GM18517 (cell line): ENCODE measurements at regions not wholly inside any gene's neighbourhood (a gene's known extent, or its start where the extent isn't known, plus 50 kb on each side); places are given as distances from the start of the nearest gene placed in this dataset.
"Not testable (repeated sequence)": the region's sequence is repeated elsewhere in the genome, so short reads cannot be mapped to it uniquely, and the experiment has no call there.

Experiments used
- ATAC-seq: cut with Tn5 transposase; IDR thresholded peaks from one replicate; pipeline ENCODE4 v1.9.1; 2021; ENCODE audit warnings: mild to moderate bottlenecking, moderate library complexity; ENCODE audit not compliant: unreplicated experiment

DNA sequence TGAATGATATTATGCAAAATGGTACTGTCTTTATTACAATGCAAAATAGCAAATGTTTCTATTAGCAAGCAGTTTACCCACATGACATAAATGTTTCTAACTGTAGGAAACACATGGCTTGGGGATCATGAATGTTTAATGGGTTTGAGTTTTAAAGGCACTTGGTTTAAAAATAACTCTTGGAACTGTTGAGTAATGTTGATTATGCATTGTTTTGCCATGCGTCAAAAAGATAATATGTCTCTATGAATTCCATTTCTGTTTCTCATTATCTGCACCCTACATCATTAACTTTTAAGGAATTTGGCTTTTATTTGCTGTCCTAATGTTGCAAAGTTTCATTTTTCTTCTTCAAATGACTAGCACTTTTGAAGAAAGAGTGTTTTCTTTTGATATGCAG lies 1355.5 kb downstream of the SUCLG1 start:
- ATAC-seq: no peak

DNA sequence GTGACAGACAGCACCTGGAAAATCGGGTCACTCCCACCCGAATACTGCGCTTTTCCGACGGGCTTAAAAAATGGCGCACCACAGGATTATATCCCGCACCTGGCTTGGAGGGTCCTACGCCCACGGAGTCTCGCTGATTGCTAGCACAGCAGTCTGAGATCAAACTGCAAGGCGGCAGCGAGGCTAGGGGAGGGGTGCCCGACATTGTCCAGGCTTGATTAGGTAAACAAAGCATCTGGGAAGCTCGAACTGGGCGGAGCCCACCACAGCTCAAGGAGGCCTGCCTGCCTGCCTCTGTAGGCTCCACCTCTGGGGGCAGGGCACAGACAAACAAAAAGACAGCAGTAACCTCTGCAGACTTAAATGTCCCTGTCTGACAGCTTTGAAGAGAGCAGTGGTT lies 1370.0 kb downstream of the SUCLG1 start:
- not testable (repeated sequence) for ATAC-seq

DNA sequence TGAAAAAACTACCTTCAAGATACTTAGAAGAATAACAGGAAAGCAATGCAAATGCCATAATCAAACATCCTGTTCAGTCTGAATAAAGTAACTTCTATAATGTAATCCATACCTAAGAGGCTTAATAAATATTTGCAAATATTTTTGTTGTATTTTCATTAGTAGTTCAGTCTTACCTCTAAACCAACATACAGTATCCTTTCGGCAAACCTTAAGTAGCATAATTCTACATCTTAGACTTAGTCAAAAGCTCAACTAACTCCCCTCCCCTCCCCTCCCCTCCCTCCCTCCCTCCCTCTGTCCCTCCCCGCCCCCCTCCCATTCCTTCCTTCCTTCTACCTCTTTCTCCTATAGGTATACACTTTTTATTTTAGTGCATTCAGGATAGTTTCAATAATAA lies 1373.2 kb downstream of the SUCLG1 start:
- ATAC-seq: no peak

DNA sequence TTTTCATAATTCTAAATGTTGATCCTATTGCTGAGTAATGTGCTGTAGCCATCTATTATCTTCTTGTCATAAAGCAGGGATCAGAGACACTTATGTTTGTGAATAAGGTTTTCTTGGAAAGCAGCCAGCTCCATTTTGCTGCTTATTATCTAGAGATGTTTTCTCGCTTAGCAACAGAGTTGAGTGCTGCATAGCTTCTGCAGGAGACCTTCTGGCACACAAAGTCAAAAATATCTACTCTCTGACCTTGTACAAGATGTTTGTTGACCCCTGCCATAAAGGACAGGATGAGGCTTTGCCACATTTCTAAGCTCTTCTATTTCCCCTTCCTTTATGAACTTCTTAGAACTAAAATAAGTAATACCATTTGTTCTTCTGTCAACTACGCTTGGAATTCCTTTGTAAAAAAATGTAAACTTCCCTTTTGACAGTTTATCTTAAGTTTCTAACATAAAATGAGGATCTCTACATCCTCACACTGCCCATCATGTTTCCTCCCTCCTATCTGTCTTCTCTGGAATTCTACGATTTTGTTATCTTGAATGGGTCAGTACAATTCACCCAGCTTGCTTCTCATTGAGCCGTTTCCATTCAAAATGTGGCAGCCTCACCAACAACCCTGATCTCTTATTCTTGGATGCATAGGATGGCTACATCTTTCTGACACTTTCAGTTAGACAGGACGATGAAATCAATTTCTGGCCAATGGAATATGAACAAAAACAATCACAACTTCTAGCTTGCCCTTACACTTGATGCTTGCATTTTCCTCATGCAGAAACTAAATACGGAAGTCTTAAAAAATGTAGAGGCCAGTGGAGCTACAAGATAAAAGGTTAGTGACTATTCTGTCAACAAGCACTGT lies 1377.0 kb downstream of the SUCLG1 start:
- no peak for ATAC-seq

DNA sequence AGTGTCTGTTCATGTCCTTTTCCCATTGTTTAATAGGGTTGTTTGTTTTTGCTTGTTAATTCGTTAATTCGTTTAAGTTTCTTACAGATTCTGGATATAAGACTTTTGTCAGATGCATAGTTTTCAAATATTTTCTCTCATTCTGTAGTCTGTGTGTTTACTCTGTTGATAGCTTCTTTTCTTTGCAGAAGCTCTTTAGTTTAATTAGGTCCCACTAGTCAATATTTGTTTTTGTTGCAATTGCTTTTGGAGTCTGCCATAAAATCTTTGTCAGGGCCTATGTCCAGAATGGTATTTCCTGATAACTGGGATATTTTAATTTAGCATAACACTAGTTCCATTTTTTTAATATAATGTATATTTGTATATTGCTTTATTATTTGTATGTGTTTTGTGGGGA lies 1380.1 kb downstream of the SUCLG1 start:
- no peak for ATAC-seq

DNA sequence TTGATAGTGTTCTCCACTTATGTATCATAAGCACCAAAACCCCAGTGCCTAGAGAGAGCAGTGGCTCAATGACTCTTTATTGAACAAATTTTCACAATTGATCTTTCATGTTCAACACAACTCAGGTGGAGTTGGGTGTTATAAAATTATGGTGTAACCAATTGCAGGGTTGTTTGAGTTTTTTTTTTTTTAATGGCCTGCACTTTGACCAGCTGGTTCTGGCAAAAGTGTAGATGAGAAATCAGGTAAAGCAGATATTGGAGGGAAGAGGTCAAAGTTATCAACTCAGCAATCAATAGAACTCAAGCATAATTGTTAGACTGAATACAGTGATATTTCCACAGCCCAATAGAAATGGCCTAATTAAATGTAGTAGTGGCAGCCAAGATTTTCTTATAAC lies 1386.3 kb downstream of the SUCLG1 start:
- ATAC-seq: no peak

DNA sequence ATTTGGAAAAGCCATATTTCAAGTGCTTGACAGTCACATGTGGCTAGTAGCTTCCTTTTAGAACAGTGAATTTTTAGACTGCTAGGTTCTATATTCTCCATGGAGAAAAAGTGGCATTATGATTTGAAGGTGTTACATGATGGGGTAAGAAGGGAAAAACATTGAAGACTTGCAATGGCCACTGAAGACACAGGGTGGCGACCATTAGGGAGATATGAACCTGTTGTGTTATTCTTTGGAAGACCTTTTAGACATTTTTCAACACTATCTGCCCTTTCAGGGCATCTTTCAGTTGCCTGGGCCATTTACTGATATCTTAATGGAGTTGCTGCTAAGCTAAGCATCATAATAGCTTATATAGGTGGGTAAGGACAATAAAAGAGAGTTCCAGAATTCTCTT lies 1387.2 kb downstream of the SUCLG1 start:
- no peak for ATAC-seq

DNA sequence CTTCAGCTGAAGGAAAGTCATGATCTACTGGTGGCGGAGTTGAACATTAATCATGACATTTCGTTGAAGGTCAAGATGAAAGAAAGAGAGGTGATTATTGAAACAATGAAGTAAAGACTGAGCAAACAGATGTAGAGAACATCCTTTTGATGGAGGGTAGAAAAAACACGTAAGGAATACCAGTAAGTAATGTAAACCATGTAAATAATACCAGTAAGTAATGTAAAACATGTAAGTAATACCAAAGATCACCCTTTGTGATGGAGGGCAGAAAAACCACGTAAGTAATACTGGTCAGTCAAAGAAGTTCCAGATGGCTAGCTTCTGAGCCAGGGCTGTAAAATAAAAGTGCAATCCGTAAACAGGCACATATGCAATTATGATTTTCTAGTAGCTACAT lies 1387.7 kb downstream of the SUCLG1 start:
- ATAC-seq: no peak

DNA sequence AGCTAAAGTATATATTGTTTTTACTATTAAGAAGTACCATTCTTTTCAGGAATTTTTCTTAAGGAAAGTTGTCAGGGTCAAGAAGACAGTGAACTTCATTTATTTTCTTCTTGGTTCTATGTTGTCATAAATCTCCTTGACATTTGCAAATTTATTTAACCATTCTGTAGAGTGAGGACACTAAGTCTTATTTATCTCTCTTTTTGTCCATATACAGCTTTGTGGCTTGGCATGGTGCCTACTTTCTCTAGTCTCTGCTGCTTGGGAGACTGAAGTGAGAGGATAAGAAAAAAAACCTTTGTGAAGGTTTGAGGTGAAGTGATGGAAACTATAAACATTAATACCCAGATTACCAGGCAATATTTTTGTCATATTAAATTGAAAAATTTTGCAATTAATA lies 1389.4 kb downstream of the SUCLG1 start:
- no peak for ATAC-seq

DNA sequence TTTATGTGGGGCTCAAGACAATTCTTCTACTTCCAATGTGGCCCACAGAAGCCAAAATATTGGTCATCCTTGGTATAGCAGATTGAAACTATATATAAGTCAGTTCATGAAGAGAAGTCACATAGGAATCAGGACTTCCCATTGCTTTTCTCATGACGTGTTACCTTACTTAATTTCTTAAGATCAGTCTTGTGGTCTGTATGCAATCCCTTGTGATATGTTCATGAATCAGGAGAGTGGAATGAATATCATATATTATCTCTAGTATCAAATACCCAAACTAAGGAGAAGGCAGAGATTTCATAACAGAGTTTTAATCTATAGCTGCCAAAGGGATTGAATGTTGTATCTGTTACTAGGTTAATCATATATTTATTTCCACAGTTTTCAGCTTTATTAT lies 1390.4 kb downstream of the SUCLG1 start:
- no peak for ATAC-seq

DNA sequence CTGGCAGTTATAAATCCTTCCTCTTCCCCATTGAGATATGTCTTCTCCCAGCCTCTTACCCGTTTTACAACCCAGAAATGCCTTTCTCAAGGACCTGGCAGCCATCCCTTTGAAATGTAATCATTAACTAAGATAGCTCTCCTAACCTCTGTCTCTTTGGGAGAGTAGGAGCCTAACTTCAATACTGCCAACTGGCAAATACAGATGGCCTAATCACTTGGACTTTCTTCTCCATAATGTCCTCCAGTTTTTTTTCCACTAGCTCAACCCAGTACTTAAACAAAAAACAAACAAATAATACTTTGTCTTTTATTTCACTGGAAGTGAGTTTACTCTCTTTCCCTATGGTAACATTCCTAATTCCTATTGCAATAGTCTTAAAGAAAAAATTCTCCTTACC lies 1391.1 kb downstream of the SUCLG1 start:
- ATAC-seq: no peak

DNA sequence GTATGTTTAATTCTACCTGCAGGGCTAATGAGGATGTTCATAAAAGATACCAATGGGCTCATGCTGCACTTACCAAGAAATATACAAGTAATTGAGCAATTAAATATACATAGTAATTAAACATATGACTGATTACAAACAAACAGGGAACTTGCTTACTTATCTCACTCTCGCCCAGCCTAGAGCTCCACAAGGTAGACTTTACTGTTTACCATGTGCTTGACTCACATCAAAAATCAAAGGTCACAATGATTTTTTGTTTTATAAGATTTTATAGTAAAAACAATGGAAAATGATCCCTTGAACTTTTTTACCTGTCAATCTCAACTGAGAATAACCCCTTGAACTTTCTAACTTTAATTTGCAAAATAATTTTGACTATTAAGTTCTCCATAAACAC lies 1395.1 kb downstream of the SUCLG1 start:
- no peak for ATAC-seq

DNA sequence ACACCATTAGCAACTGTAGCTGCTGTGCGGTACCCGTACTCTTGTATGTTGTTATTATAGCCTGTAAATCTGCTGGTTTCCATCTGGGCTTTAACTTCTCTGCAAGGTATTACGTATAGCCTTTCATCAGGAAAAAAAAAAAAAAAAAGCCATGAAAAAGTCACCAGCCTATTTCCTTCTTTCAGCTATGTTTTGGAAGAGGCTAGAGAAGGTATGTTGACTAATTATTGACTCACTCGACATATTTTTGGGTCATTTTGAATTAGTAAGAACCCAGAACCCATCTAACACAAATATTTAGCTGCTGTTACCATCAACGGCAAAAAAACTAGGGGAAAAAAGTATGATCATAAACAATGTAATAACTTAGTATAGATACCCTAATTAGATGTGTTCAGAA lies 1395.6 kb downstream of the SUCLG1 start:
- ATAC-seq: no peak

DNA sequence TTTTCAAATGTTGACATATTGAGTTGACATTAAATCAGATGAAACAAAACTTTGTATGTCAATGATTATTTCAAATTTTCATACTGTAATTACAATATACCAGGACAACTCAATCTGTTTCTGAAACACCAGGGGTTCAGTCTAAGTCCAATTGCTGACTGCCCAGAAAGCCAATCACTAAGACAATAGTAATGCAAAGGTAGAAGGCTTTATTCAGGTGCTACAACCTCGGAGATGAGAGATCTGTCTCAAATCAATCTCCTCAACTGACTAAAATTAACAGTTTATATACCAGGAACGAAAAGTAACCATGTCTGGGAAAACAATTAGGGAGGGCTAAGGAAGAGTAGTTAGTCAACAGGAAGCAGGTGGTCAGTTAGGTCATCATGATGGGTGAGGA lies 1400.4 kb downstream of the SUCLG1 start:
- ATAC-seq: no peak

DNA sequence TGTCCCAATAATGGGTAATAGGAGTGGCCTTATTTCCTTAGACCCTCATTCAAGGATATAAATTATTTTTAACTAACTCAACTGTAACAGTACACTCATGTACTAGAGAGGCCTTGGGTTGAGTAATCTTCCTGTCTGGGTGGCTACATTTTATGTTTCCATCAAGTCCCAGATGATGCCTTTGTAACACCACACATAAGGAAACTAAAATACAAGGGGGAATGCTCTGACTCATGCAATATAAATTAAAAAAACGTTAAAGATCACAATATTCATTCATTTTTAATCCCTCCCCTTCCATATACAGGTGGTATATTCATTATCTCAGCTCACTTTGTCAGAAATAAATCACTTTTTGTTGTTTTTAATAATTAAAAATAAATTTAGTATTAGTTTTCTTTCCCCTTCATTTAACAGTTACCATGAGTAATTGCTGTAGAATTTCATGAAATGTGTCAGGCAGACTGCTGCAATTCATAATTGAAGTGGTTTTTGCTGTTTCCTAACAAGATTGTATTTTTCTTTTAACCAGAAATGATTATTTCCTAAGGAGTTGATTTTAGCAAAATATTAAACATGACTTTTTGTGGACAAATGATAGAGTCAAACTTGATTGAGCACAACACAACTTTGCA lies 1403.6 kb downstream of the SUCLG1 start:
- ATAC-seq: no peak

DNA sequence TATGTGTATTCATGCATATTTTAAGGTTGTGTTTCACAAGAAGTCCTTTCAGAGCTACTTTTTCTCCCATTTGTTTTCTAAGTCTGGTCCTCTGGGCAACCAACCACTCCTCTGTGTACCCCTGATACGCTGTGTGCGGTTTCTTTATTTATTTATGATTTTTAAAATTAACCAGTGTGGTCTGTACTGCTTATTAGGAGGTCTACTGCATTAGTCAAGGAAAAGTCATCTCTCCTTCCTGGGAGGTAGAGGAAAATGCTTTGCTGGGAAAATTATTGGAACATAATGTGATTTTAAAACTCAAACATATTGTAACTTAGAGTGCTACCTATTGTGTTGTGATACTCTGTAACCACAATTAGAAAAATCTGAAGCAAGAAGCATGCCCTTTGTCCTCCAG lies 1404.3 kb downstream of the SUCLG1 start:
- ATAC-seq: no peak

DNA sequence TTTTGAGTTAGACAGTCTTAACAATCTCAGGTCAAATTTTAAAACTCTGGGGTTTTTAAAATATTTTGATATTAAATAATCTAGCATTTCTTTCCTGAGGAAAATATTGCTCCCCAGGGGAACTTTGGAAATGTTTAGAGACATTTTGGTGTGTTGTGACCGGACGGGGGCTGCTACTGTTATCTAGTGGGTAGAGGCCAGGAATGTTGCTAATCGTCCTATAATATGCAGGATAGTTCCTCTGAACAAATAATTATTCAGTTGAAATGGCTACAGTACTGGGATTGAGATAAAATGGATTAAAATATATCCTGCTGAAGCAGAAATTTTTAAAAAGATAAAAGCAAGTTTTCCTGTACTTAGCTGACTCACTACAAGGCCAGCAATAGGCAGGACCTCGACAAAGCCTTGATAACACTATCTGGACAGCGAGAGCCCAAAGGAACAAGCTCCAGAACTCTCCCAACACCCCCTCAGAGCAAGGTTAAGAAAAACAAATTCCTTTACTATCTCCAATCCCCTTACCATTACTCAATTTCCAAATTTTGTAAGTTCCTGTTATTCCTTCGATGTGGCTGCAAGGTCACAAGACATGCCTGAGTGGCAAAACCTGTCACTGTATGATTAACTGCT lies 1407.4 kb downstream of the SUCLG1 start:
- ATAC-seq: no peak

DNA sequence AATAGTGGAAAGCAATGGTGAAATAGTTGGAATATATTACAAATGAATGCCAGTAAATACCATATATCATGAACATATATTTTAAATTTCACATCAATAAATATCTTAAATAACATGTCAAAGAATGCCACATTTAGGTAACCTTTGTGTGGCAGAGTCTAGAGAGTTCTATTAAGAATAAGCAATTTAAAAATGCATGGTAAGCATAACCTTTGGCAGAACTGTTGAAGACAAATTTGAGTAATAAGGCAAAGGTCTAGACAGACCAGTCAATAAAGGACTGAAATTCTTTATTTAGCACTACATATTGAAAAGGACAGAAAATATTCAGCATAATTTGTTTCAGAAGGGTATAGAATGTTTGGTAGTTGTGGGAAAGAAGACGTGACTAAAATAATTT lies 1417.0 kb downstream of the SUCLG1 start:
- ATAC-seq: no peak

DNA sequence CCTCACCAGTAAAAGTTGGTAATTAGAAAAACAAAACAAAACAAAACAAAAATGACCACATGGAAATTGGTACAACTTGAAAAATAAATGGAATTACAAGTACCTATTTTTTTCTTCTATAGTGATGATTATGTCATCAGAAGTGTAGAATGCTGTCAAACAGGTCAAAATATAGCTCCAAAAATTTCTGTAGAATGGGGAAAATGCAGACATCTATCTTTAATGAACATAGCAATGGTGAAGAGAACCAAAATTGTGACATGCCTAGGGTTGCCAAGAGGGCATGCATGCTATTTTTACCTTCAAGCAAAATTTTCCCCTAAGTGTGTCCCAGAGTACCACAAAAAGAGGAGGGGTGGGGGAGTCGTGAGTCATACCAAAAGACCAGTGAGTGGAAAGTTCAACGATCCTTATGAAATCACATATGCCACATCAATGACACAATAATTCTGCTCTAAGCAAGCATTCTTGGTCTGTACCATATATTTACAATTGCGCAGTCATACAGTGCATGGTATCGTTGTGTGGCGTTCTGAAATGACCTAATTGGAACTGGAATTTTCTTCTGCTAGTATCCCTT lies 1436.4 kb downstream of the SUCLG1 start:
- ATAC-seq: no peak

DNA sequence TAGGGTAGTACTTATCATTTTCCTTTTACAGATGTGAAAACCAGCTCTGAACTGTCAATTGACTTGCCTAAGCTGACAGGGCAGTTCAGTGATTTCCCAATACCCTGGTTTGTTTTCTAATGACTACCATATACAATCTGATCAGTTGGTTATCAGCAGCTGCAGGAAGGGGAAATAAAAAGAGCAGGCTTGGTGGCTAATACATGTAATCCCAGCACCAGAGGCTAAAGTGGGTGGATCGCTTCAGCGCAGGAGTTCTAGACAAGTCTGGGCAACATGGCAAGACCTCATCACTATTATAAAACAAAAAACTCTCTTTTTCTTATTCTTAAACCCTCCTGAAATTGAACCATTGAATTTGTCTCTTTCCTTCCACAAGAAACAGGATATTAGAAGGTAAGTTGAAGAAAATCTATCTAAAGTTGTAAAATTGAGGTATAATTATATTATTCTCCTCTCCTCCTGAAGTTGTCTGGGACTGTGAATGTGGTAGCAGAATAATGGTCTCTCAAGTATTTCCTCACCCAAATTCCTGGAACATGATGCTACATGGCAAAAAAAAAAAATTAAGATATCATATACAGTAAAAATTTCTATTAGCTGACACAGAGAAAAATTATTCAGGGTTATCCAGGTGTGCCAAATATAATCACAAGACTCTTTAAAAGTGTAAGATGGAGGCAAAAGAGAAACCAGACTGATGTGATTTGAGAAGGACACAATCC lies 1441.6 kb downstream of the SUCLG1 start:
- no peak for ATAC-seq
